Epithelial cell of prostate (primary cell): ENCODE measurements at regions not wholly inside any gene's neighbourhood (a gene's known extent, or its start where the extent isn't known, plus 50 kb on each side); places are given as distances from the start of the nearest gene placed in this dataset.
"Not testable (repeated sequence)": the region's sequence is repeated elsewhere in the genome, so short reads cannot be mapped to it uniquely, and the experiment has no call there.

Experiments
- DNase-seq: peaks from one replicate; pipeline ENCODE4 v3.0.0-alpha.2; 2011; ENCODE audit warnings: low read depth, low spot score
- H3K27ac ChIP-seq: fragments of 450-650 bp; 2 replicates; pipeline ENCODE4 v1.5.1; 2017; ENCODE audit warnings: mild to moderate bottlenecking

GRCh38 chr18:65671621-65672415 lies 79.0 kb upstream of the CDH7 start:
- DNase-seq = no peak
- H3K27ac ChIP-seq = no peak overlapping the region

GRCh38 chr18:65670145-65670544 lies 80.7 kb upstream of the CDH7 start:
- not testable (repeated sequence) for H3K27ac ChIP-seq, DNase-seq

- no peak for DNase-seq
- no peak overlapping the region for H3K27ac ChIP-seq
These were observed 89.4 kb upstream of the CDH7 start for GRCh38 chr18:65661391-65661790.

- DNase-seq = peak; percentile 12
- peak overlapping the region; percentile 50 for H3K27ac ChIP-seq
These were observed 90.9 kb upstream of the CDH7 start for GRCh38 chr18:65659912-65660311.

GRCh38 chr18:65659312-65659711 lies 91.5 kb upstream of the CDH7 start:
- H3K27ac ChIP-seq = peak overlapping the region; percentile 50
- DNase-seq = no peak

GRCh38 chr18:65651192-65651591 lies 99.6 kb upstream of the CDH7 start:
- DNase-seq = no peak
- H3K27ac ChIP-seq = no peak overlapping the region

GRCh38 chr18:65632236-65632635 lies 118.6 kb upstream of the CDH7 start:
- no peak for DNase-seq
- H3K27ac ChIP-seq = no peak overlapping the region

- H3K27ac ChIP-seq = no peak overlapping the region
- DNase-seq = no peak
These were observed 119.0 kb upstream of the CDH7 start for GRCh38 chr18:65631766-65632165.

GRCh38 chr18:65628390-65628789 lies 122.4 kb upstream of the CDH7 start:
- no peak for DNase-seq
- H3K27ac ChIP-seq = no peak overlapping the region

GRCh38 chr18:65623676-65624075 lies 127.1 kb upstream of the CDH7 start:
- DNase-seq = no peak

GRCh38 chr18:65622436-65622835 lies 128.4 kb upstream of the CDH7 start:
- no peak for DNase-seq
- H3K27ac ChIP-seq = no peak overlapping the region

More at GRCh38 chr18:65623676-65624075, 127.1 kb upstream of the CDH7 start:
- no peak overlapping the region for H3K27ac ChIP-seq

GRCh38 chr18:65620076-65620696 lies 130.6 kb upstream of the CDH7 start:
- H3K27ac ChIP-seq = no peak overlapping the region
- no peak for DNase-seq

- H3K27ac ChIP-seq = no peak overlapping the region
- DNase-seq = no peak
These were observed 139.9 kb upstream of the CDH7 start for GRCh38 chr18:65610939-65611338.

- H3K27ac ChIP-seq = no peak overlapping the region
- no peak for DNase-seq
These were observed 142.3 kb upstream of the CDH7 start for GRCh38 chr18:65608471-65608870.

GRCh38 chr18:65607161-65607560 lies 143.7 kb upstream of the CDH7 start:
- H3K27ac ChIP-seq = no peak overlapping the region
- no peak for DNase-seq

GRCh38 chr18:65606551-65607130 lies 144.2 kb upstream of the CDH7 start:
- H3K27ac ChIP-seq = no peak overlapping the region
- no peak for DNase-seq

- H3K27ac ChIP-seq, DNase-seq: not testable (repeated sequence)
These were observed 145.5 kb upstream of the CDH7 start for GRCh38 chr18:65605352-65605751.

GRCh38 chr18:65601775-65602174 lies 149.0 kb upstream of the CDH7 start:
- DNase-seq = no peak
- no peak overlapping the region for H3K27ac ChIP-seq

- no peak overlapping the region for H3K27ac ChIP-seq
- peak; percentile 2 for DNase-seq
These were observed 158.4 kb upstream of the CDH7 start for GRCh38 chr18:65592435-65592834.

- no peak for DNase-seq
- H3K27ac ChIP-seq = no peak overlapping the region
These were observed 163.3 kb upstream of the CDH7 start for GRCh38 chr18:65587491-65587890.

GRCh38 chr18:65582094-65582493 lies 168.7 kb upstream of the CDH7 start:
- H3K27ac ChIP-seq, DNase-seq: not testable (repeated sequence)
